ENCODE measurements at regions not wholly inside any gene's neighbourhood (a gene's known extent, or its start where the extent isn't known, plus 50 kb on each side); places are given as distances from the start of the nearest gene placed in this dataset.
"Not testable (repeated sequence)": the region's sequence is repeated elsewhere in the genome, so short reads cannot be mapped to it uniquely, and the experiment has no call there.

- no peak for DNase-seq
Measured at GRCh38 chr2:83006961-83007360, 1452.1 kb downstream of the SUCLG1 start.

- no peak for DNase-seq
Measured at GRCh38 chr2:83003555-83003954, 1455.5 kb downstream of the SUCLG1 start.

GRCh38 chr2:83002706-83003105 lies 1456.4 kb downstream of the SUCLG1 start:
- DNase-seq: no peak

GRCh38 chr2:82998781-82999180 lies 1460.3 kb downstream of the SUCLG1 start:
- no peak for DNase-seq

- no peak for DNase-seq
Measured at GRCh38 chr2:82996217-82996616, 1462.9 kb downstream of the SUCLG1 start.

- no peak for DNase-seq
Measured at GRCh38 chr2:82994151-82994550, 1464.9 kb downstream of the SUCLG1 start.

- DNase-seq: no peak
Measured at GRCh38 chr2:82993609-82994008, 1465.5 kb downstream of the SUCLG1 start.

GRCh38 chr2:82992968-82993367 lies 1466.1 kb downstream of the SUCLG1 start:
- no peak for DNase-seq

GRCh38 chr2:82987706-82988105 lies 1471.4 kb downstream of the SUCLG1 start:
- DNase-seq: not testable (repeated sequence)

GRCh38 chr2:82986899-82987298 lies 1472.2 kb downstream of the SUCLG1 start:
- no peak for DNase-seq

GRCh38 chr2:82985572-82986197 lies 1473.4 kb downstream of the SUCLG1 start:
- DNase-seq: no peak

- DNase-seq: no peak
Measured at GRCh38 chr2:82968358-82968757, 1490.7 kb downstream of the SUCLG1 start.

- no peak for DNase-seq
Measured at GRCh38 chr2:82964341-82964740, 1494.7 kb downstream of the SUCLG1 start.

- no peak for DNase-seq
Measured at GRCh38 chr2:82959727-82960126, 1499.4 kb downstream of the SUCLG1 start.

- no peak for DNase-seq
Measured at GRCh38 chr2:82954868-82955267, 1504.2 kb downstream of the SUCLG1 start.

GRCh38 chr2:82939211-82939610 lies 1519.9 kb downstream of the SUCLG1 start:
- DNase-seq: no peak

- DNase-seq: not testable (repeated sequence)
Measured at GRCh38 chr2:82938321-82938845, 1520.7 kb downstream of the SUCLG1 start.

GRCh38 chr2:82913566-82913965 lies 1545.5 kb downstream of the SUCLG1 start:
- no peak for DNase-seq

GRCh38 chr2:82896117-82896516 lies 1563.0 kb downstream of the SUCLG1 start:
- DNase-seq: no peak

GRCh38 chr2:82893190-82893589 lies 1565.9 kb downstream of the SUCLG1 start:
- DNase-seq: no peak

- DNase-seq: no peak
Measured at GRCh38 chr2:82879803-82880202, 1579.3 kb downstream of the SUCLG1 start.

- no peak for DNase-seq
Measured at GRCh38 chr2:82875858-82876257, 1583.2 kb downstream of the SUCLG1 start.

- no peak for DNase-seq
Measured at GRCh38 chr2:82857967-82858366, 1601.1 kb downstream of the SUCLG1 start.

- no peak for DNase-seq
Measured at GRCh38 chr2:82853299-82853698, 1605.8 kb downstream of the SUCLG1 start.

GRCh38 chr2:82852787-82853186 lies 1606.3 kb downstream of the SUCLG1 start:
- no peak for DNase-seq

Measured in activated naive CD4-positive, alpha-beta T cell treated with Interleukin-2 at 50 U/mL for 16 hours (primary cell).